Mononuclear cell (primary cell): ENCODE measurements at regions not wholly inside any gene's neighbourhood (a gene's known extent, or its start where the extent isn't known, plus 50 kb on each side); places are given as distances from the start of the nearest gene placed in this dataset.

Source experiments
- H3K27me3 ChIP-seq: 2 replicates; pipeline ENCODE4 v1.6.0; 2011; ENCODE audit warnings: low read length, control low read depth; ENCODE audit not compliant: insufficient read depth
- H3K4me1 ChIP-seq: 2 replicates; pipeline ENCODE4 v1.5.1; 2011; ENCODE audit warnings: mild to moderate bottlenecking, low read length, control low read depth; ENCODE audit not compliant: insufficient read depth
- H3K4me3 ChIP-seq: 2 replicates; pipeline ENCODE4 v1.5.1; 2011; ENCODE audit warnings: mild to moderate bottlenecking, low read length, moderate library complexity
- H3K9me3 ChIP-seq: 2 replicates; pipeline ENCODE4 v1.5.1; 2011; ENCODE audit warnings: low read depth, mild to moderate bottlenecking, control low read depth, low read length

GRCh38 chr1:218750216-218750970 is 405.3 kb downstream of the TGFB2 start:
- Histone ChIP-seq H3K4me3 (no peak overlapping the region), H3K9me3 (no peaks in the 10 kb centered on the region), H3K27me3 (no peaks in the 10 kb centered on the region), H3K4me1 (no peaks in the 10 kb centered on the region)

DNA sequence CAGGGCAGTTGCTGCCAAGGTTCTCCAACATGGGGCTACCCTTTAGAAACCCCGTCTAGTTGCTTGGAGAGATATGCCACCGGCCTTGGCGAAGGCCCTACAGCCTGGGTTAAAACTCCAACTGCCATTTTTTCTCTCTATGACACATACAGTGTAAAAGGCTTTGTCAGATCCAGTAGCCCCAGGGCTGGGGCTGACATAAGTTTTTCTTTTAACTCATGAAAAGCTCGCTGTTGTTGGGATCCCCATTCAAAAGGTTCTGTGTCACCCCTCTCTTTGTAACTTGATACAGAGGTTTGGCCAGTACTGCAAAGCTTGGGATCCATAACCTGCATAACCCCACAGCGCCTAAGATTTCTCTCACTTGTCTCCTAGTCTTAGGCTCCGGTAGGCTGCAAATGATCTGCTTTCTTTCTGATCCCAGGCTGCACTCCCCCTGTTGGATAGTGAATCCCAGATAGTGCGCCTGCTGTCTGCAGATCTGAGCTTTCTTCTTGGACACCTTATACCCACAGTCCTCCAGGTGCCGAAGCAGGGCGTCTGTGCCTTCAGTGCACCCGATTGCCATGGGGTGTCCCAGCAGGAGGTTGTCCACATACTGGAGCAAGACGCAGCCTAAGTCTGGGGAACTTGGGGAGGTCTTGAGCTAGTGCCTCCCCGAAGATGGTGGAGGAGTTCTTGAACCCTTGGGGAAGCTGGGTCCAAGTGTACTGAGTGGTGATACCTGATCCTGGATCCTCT is 406.2 kb downstream of the TGFB2 start:
- no peaks in the 10 kb centered on the region for H3K9me3 ChIP-seq
- H3K4me3 ChIP-seq: no peak overlapping the region
- no peaks in the 10 kb centered on the region for H3K4me1 ChIP-seq
- H3K27me3 ChIP-seq: no peaks in the 10 kb centered on the region

DNA sequence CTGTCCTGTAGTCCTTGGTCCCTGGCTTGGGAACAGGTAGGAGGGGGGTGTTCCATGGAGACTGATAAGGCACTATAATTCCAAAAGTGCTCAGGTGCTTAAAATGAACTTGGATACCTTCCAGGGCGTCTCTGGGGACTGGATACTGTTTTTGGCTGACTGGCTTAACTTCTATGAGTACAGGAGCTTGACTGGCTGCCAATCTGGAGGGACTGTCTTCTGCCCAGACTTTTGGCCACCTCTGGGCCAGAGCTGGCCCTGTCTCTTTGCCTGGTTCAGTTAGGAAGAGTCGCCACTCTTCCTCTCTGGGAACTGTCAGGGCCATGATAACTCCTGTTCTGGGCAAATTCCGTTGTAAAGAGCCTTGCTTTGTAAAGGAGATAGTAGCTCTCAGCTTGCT is 407.0 kb downstream of the TGFB2 start:
- Histone ChIP-seq H3K27me3 (no peaks in the 10 kb centered on the region), H3K4me3 (no peak overlapping the region), H3K4me1 (no peaks in the 10 kb centered on the region), H3K9me3 (no peaks in the 10 kb centered on the region)

GRCh38 chr1:218754477-218754876 is 409.3 kb downstream of the TGFB2 start:
- Histone ChIP-seq H3K27me3 (no peaks in the 10 kb centered on the region), H3K9me3 (no peaks in the 10 kb centered on the region), H3K4me1 (no peaks in the 10 kb centered on the region), H3K4me3 (no peak overlapping the region)

GRCh38 chr1:218755128-218755527 is 410.0 kb downstream of the TGFB2 start:
- no peaks in the 10 kb centered on the region for H3K27me3 ChIP-seq
- no peaks in the 10 kb centered on the region for H3K9me3 ChIP-seq
- no peaks in the 10 kb centered on the region for H3K4me1 ChIP-seq
- no peak overlapping the region for H3K4me3 ChIP-seq

- H3K4me1 ChIP-seq: no peaks in the 10 kb centered on the region
- no peaks in the 10 kb centered on the region for H3K27me3 ChIP-seq
- no peak overlapping the region for H3K4me3 ChIP-seq
- H3K9me3 ChIP-seq: no peaks in the 10 kb centered on the region
Measured at GRCh38 chr1:218759795-218760194, 413.9 kb upstream of the LYPLAL1 start.

GRCh38 chr1:218760601-218761570 is 412.8 kb upstream of the LYPLAL1 start:
- Histone ChIP-seq H3K4me3 (no peak overlapping the region), H3K27me3 (no peaks in the 10 kb centered on the region), H3K9me3 (no peaks in the 10 kb centered on the region), H3K4me1 (no peaks in the 10 kb centered on the region)

GRCh38 chr1:218763538-218763937 is 410.1 kb upstream of the LYPLAL1 start:
- H3K4me1 ChIP-seq: no peaks in the 10 kb centered on the region
- no peaks in the 10 kb centered on the region for H3K27me3 ChIP-seq
- H3K9me3 ChIP-seq: no peaks in the 10 kb centered on the region
- no peak overlapping the region for H3K4me3 ChIP-seq

DNA sequence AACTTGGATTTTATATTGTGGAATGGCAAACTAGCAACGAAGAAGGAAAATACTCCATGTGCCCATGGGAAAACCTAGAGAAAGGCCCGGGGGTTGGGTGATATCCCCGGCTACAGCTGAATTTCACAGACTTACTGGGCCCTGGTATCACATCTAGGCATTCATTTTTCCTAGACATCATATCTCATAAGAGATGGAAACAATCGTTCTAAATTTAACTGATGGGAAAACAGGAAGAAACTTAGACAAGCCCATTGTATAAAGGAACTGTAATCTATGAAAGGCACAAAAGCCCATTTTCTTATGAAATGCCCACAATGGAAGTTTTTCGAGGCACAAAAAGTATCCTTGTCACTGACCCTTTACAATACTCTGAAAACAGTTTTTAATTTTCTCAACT is 407.9 kb upstream of the LYPLAL1 start:
- Histone ChIP-seq H3K27me3 (no peaks in the 10 kb centered on the region), H3K4me1 (no peaks in the 10 kb centered on the region)

GRCh38 chr1:218771931-218772330 is 401.7 kb upstream of the LYPLAL1 start:
- H3K9me3 ChIP-seq: no peaks in the 10 kb centered on the region
- no peaks in the 10 kb centered on the region for H3K27me3 ChIP-seq
- H3K4me3 ChIP-seq: no peak overlapping the region
- H3K4me1 ChIP-seq: no peaks in the 10 kb centered on the region

More for the DNA sequence above, 407.9 kb upstream of the LYPLAL1 start:
- Histone ChIP-seq H3K9me3 (no peaks in the 10 kb centered on the region), H3K4me3 (no peak overlapping the region)

- no peak overlapping the region for H3K4me3 ChIP-seq
- H3K4me1 ChIP-seq: no peaks in the 10 kb centered on the region
- no peaks in the 10 kb centered on the region for H3K9me3 ChIP-seq
- H3K27me3 ChIP-seq: no peaks in the 10 kb centered on the region
Measured at GRCh38 chr1:218772575-218772974, 401.1 kb upstream of the LYPLAL1 start.

DNA sequence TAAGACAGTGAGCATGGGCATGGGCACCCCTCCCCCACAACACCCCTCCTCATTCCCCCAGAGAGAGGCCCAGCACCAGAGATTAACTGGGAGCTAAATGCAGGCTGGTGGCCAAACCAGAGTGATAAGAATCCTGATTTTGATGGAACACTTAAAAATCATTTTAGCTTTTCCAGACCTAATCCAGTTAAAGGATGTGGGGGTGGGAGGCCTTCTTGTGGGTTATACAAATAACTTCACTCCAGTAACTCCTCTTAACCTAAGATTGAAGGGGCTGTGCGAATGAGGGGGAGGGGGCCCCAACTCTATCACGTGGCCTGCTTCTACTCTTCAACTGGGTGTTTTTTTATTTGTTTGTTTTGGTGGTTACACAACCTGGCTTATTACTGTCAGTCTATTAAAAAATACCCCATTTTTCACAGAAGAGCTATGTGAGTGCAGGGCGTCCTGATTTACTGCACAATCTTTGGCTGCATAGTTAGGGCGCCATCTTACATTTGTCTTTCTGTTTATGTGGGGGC is 398.1 kb upstream of the LYPLAL1 start:
- Histone ChIP-seq H3K27me3 (no peaks in the 10 kb centered on the region), H3K9me3 (no peaks in the 10 kb centered on the region), H3K4me1 (no peaks in the 10 kb centered on the region), H3K4me3 (no peak overlapping the region)

GRCh38 chr1:218778257-218779126 is 395.2 kb upstream of the LYPLAL1 start:
- Histone ChIP-seq H3K4me3 (no peak overlapping the region), H3K9me3 (no peaks in the 10 kb centered on the region), H3K27me3 (no peaks in the 10 kb centered on the region), H3K4me1 (no peaks in the 10 kb centered on the region)
